GM12864 (cell line): ENCODE measurements at regions not wholly inside any gene's neighbourhood (a gene's known extent, or its start where the extent isn't known, plus 50 kb on each side); places are given as distances from the start of the nearest gene placed in this dataset.

Experiments
- DNase-seq: peaks from one replicate; pipeline ENCODE4 v3.0.0-alpha.2; 2011; ENCODE audit warnings: low read depth
- H3K4me3 ChIP-seq: 2 replicates; pipeline ENCODE4 v1.5.1; 2011; ENCODE audit warnings: mild to moderate bottlenecking, low read depth, low read length, control low read depth
- CTCF ChIP-seq: IDR thresholded peaks from 2 replicates; pipeline ENCODE4 v1.5.1; 2011; ENCODE audit warnings: low read depth, mild to moderate bottlenecking, moderate library complexity, low read length, control low read depth, inconsistent platforms; ENCODE audit errors: missing control alignments

DNA sequence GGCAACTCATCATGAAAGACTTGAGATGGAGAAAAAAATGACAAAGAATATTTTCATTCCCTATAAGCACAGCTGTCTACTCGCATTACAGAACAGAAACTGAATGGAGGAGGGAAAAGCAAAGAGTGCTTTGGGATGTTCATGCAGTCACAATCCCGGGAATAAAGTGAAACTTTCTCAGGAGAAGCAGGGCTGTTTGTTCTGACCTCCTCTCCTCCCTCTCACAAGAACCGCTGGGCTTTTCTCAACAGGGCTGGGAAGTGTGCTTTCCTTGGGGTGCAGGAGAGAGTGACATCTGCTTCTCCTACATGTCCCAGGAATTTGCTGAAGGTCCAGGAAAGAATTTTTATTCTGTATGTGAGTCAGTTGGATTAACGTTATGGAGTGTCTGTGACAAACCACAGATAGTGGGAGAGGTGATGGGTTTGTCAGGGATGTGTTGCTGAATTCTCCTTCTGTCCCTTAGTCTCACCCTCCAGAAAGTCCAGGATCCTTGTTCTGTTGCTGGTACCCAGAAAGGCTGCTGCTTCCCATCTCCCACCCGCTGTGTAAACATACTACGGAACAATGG lies 125.6 kb downstream of the HRH4 start:
- no peak for DNase-seq
- no peak overlapping the region for H3K4me3 ChIP-seq
- no peak for TF ChIP-seq CTCF

GRCh38 chr18:24586662-24587360 lies 126.4 kb downstream of the HRH4 start:
- TF ChIP-seq CTCF: no peak
- no peak for DNase-seq
- no peak overlapping the region for H3K4me3 ChIP-seq

GRCh38 chr18:24588440-24588839 lies 128.0 kb downstream of the HRH4 start:
- DNase-seq: no peak
- no peak for TF ChIP-seq CTCF
- H3K4me3 ChIP-seq: no peak overlapping the region

DNA sequence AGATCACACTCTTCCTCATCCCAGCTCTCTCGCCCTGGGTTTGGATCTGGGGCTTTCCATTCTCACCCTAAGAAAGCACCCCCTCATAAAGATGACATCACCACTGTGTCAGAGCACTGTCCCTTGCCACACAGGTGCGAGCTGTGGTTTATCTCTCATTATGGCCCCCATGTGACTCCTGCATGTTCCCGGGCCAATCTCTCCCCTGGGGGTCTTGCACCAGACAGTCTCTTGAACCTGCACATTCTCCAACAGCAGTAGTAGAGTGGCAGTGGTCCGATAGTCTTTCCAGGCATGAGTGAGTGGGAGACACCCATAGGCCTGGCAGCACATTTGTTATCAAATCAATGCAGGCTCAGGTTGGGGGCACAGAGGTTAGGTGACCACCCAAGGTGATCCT lies 130.5 kb downstream of the HRH4 start:
- H3K4me3 ChIP-seq: no peak overlapping the region
- no peak for DNase-seq
- no peak for TF ChIP-seq CTCF

GRCh38 chr18:24593401-24593800 lies 133.0 kb downstream of the HRH4 start:
- TF ChIP-seq CTCF: no peak
- no peak overlapping the region for H3K4me3 ChIP-seq
- DNase-seq: no peak

DNA sequence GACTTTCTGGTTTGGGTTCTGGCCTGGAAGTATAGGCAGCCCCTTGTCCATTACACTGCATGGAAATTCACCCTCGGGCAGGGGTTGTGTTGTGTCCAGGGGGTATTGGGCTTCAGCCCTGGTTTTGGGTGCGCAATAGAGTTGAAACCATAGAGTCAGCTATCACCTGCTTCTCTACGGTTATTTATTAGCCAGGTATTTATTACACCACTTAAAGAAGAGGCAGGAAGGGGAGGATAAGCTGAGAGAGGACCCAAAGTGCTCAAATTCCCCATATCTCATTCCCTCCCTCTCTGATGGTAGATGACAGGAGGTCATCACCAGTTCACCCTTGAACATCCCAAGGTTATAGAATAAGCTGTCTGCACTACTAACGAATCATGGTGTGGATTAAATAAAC lies 133.4 kb downstream of the HRH4 start:
- TF ChIP-seq CTCF: no peak
- no peak overlapping the region for H3K4me3 ChIP-seq
- DNase-seq: no peak

- no peak for TF ChIP-seq CTCF
- no peak for DNase-seq
- no peak overlapping the region for H3K4me3 ChIP-seq
These were observed 135.2 kb downstream of the HRH4 start for GRCh38 chr18:24595561-24596031.
